Omental fat pad (tissue), 3 donors: ENCODE measurements at regions not wholly inside any gene's neighbourhood (a gene's known extent, or its start where the extent isn't known, plus 50 kb on each side); places are given as distances from the start of the nearest gene placed in this dataset.
"Not testable (repeated sequence)": the region's sequence is repeated elsewhere in the genome, so short reads cannot be mapped to it uniquely, and the experiment has no call there.

Experiments used
- ATAC-seq: fragments of 150-250 bp; one replicate; pipeline ENCODE4 v1.9.1; 2016; ENCODE audit warnings: mild to moderate bottlenecking, moderate library complexity; ENCODE audit not compliant: low FRiP score
- DNase-seq: peaks from one replicate; pipeline ENCODE4 v3.0.0-alpha.2; 2019; ENCODE audit warnings: low spot score
- TF ChIP-seq, protein P1 (sequence below), 3 donors: fragments of 450-650 bp; IDR thresholded peaks; one replicate each; pipeline ENCODE4 v1.5.1; 2016 to 2017; ENCODE audit warnings: antibody characterized with exemption in 3 of 3, mild to moderate bottlenecking in 3 of 3, moderate library complexity in 2 of 3

DNA sequence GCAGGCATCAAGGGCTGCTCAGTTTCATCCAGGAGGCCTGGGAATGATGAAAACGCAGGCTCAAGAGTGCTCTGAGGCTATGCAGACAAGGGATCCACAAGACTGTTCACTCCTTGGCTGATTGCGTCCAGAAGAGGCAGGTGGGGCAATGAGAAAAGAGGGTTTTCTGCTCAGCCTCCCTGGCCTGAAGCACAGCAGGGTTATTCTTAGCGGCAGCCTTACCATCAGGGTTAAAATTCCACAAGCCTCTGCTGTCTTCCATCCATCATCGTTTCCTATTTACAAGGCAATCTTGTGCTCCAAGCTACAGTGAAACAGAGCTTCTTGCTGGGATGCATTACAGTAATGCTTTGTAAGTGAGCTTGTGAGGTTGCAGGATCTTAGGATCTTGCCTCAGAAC is 129.4 kb upstream of the SHH start:
- TF ChIP-seq, protein P1, sequence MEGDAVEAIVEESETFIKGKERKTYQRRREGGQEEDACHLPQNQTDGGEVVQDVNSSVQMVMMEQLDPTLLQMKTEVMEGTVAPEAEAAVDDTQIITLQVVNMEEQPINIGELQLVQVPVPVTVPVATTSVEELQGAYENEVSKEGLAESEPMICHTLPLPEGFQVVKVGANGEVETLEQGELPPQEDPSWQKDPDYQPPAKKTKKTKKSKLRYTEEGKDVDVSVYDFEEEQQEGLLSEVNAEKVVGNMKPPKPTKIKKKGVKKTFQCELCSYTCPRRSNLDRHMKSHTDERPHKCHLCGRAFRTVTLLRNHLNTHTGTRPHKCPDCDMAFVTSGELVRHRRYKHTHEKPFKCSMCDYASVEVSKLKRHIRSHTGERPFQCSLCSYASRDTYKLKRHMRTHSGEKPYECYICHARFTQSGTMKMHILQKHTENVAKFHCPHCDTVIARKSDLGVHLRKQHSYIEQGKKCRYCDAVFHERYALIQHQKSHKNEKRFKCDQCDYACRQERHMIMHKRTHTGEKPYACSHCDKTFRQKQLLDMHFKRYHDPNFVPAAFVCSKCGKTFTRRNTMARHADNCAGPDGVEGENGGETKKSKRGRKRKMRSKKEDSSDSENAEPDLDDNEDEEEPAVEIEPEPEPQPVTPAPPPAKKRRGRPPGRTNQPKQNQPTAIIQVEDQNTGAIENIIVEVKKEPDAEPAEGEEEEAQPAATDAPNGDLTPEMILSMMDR (IDR thresholded peaks at IDR 0.05), result no peak
- ATAC-seq (no peak), DNase-seq (no peak)

- TF ChIP-seq, protein P1 (IDR thresholded peaks at IDR 0.05), result no peak
- ATAC-seq (no peak), DNase-seq (no peak)
These were observed 127.1 kb upstream of the SHH start for GRCh38 chr7:155939350-155939749.

DNA sequence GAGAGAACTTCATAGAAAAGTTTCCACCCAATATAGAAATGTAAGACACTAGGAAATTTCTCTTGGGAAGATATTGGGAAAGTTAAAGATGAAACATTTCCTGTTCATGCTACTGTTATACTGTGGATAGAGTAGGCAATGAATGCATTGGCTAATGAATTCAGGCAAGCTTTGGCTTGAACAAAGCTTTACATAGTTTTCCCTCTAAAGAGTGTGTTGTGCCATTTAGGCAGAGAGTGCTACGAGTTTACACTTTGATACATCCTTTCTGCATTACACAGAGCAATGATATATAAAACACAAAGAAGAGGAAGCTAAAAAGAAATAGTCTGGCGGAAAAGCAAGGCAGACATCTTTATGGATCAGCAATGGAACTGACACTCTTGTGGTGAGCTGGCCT is 125.9 kb upstream of the SHH start:
- TF ChIP-seq, protein P1 (IDR thresholded peaks at IDR 0.05), result no peak
- DNase-seq (no peak), ATAC-seq (no peak)

- DNase-seq (no peak), ATAC-seq (no peak)
- TF ChIP-seq, protein P1 (IDR thresholded peaks at IDR 0.05), result no peak
These were observed 123.5 kb upstream of the SHH start for GRCh38 chr7:155935726-155936125.

GRCh38 chr7:155935005-155935557 is 122.8 kb upstream of the SHH start:
- TF ChIP-seq, protein P1 (IDR thresholded peaks at IDR 0.05), result no peak
- ATAC-seq, result no peak

GRCh38 chr7:155932324-155932723 is 120.1 kb upstream of the SHH start:
- DNase-seq, ATAC-seq: not testable (repeated sequence)

More at GRCh38 chr7:155935005-155935557, 122.8 kb upstream of the SHH start:
- DNase-seq, result no peak

- ATAC-seq (no peak), DNase-seq (no peak)
- TF ChIP-seq, protein P1 (IDR thresholded peaks at IDR 0.05), result no peak
These were observed 119.3 kb upstream of the SHH start for GRCh38 chr7:155931396-155932085.
